HL-60 (cell line): ENCODE measurements at regions not wholly inside any gene's neighbourhood (a gene's known extent, or its start where the extent isn't known, plus 50 kb on each side); places are given as distances from the start of the nearest gene placed in this dataset.

Source experiments
- DNase-seq, 2 experiments: peaks; one replicate each; pipeline ENCODE4 v3.0.0-alpha.2; 2010 to 2020; ENCODE audit warnings: low read depth in 1 of 2, low spot score in 1 of 2
- H3K27ac ChIP-seq: fragments of 250-450 bp; sonication (Bioruptor Pico); replicated peaks from 2 replicates; pipeline ENCODE4 v1.5.1; 2020; ENCODE audit warnings: mild to moderate bottlenecking, moderate library complexity
- H3K27me3 ChIP-seq: fragments of 250-450 bp; sonication (Bioruptor Pico); 2 replicates; pipeline ENCODE4 v1.5.1; 2021; ENCODE audit warnings: mild to moderate bottlenecking, moderate library complexity; ENCODE audit not compliant: insufficient read depth, poor library complexity, severe bottlenecking
- H3K4me3 ChIP-seq: replicated peaks from 2 replicates; pipeline ENCODE4 v1.5.1; 2011; ENCODE audit warnings: mild to moderate bottlenecking, control low read depth, low read length; ENCODE audit not compliant: insufficient read depth
- CTCF ChIP-seq: IDR thresholded peaks from one replicate; pipeline ENCODE4 v1.5.1; 2011; ENCODE audit warnings: low read length, control low read depth, inconsistent platforms; ENCODE audit not compliant: insufficient read depth
- GABPA ChIP-seq: IDR thresholded peaks from 2 replicates; pipeline ENCODE4 v1.6.1; 2012; ENCODE audit warnings: low read depth
- POLR2AphosphoS5 ChIP-seq: IDR thresholded peaks from 2 replicates; pipeline ENCODE4 v1.6.1; 2012; ENCODE audit warnings: low read depth
- REST ChIP-seq: IDR thresholded peaks from 2 replicates; pipeline ENCODE4 v1.6.1; 2012; ENCODE audit warnings: low read depth; ENCODE audit not compliant: insufficient replicate concordance
- SPI1 ChIP-seq: IDR thresholded peaks from 2 replicates; pipeline ENCODE4 v1.6.1; 2012; ENCODE audit warnings: low read depth, mild to moderate bottlenecking, borderline replicate concordance

- no peak for DNase-seq
- TF ChIP-seq POLR2AphosphoS5 (no peak), REST (no peak), SPI1 (no peak), GABPA (no peak), CTCF (no peak)
- no peak overlapping the region for H3K4me3 ChIP-seq
Observed at GRCh38 chr7:130887182-130887956, 153.4 kb upstream of the KLF14 start.

GRCh38 chr7:130887957-130888371, 154.0 kb upstream of the KLF14 start:
- Histone ChIP-seq H3K27ac (no peak overlapping the region), H3K4me3 (no peak overlapping the region), H3K27me3 (no peaks in the 10 kb centered on the region)
- TF ChIP-seq REST (no peak), CTCF (no peak), GABPA (no peak), POLR2AphosphoS5 (no peak), SPI1 (no peak)
- DNase-seq = no peak

More at GRCh38 chr7:130887182-130887956, 153.4 kb upstream of the KLF14 start:
- no peak overlapping the region for H3K27ac ChIP-seq
- H3K27me3 ChIP-seq = no peaks in the 10 kb centered on the region

- Histone ChIP-seq H3K27ac (no peak overlapping the region), H3K4me3 (no peak overlapping the region), H3K27me3 (no peaks in the 10 kb centered on the region)
- no peak for DNase-seq
- TF ChIP-seq REST (no peak), SPI1 (no peak), GABPA (no peak), CTCF (no peak), POLR2AphosphoS5 (no peak)
Observed at GRCh38 chr7:130888468-130888867, 154.5 kb upstream of the KLF14 start.
